Immature natural killer cell (primary cell): ENCODE measurements at regions not wholly inside any gene's neighbourhood (a gene's known extent, or its start where the extent isn't known, plus 50 kb on each side); places are given as distances from the start of the nearest gene placed in this dataset.
"Not testable (repeated sequence)": the region's sequence is repeated elsewhere in the genome, so short reads cannot be mapped to it uniquely, and the experiment has no call there.

Experiments
- DNase-seq, 3 donors: peaks; one replicate each; pipeline ENCODE4 v3.0.0; 2022; ENCODE audit warnings: mixed read lengths in 1 of 3
- H3K27ac Mint-ChIP-seq, 6 donors: one replicate each; pipeline ENCODE4 v1.8.0; 2020; ENCODE audit warnings: mixed read lengths in 6 of 6, mild to moderate bottlenecking in 5 of 6, inconsistent platforms in 4 of 6, moderate library complexity in 3 of 6
- H3K27me3 Mint-ChIP-seq, 3 donors: one replicate each; pipeline ENCODE4 v1.8.0; 2020 to 2021; ENCODE audit warnings: low read depth in 3 of 3, mild to moderate bottlenecking in 3 of 3, mixed read lengths in 3 of 3, moderate library complexity in 3 of 3, inconsistent platforms in 1 of 3
- H3K36me3 Mint-ChIP-seq, 3 donors: one replicate each; pipeline ENCODE4 v1.8.0; 2020; ENCODE audit warnings: mixed read lengths in 3 of 3, inconsistent platforms in 2 of 3, mild to moderate bottlenecking in 2 of 3
- H3K4me1 Mint-ChIP-seq, 2 donors: one replicate each; pipeline ENCODE4 v1.8.0; 2020; ENCODE audit warnings: inconsistent platforms in 2 of 2, mild to moderate bottlenecking in 2 of 2, mixed read lengths in 2 of 2, moderate library complexity in 1 of 2
- H3K4me3 Mint-ChIP-seq, 5 donors: one replicate each; pipeline ENCODE4 v1.8.0; 2020; ENCODE audit warnings: mild to moderate bottlenecking in 5 of 5, mixed read lengths in 5 of 5, inconsistent platforms in 3 of 5, moderate library complexity in 3 of 5
- H3K9me3 Mint-ChIP-seq, 6 donors: one replicate each; pipeline ENCODE4 v1.8.0; 2020; ENCODE audit warnings: mild to moderate bottlenecking in 6 of 6, mixed read lengths in 6 of 6, inconsistent platforms in 4 of 6, moderate library complexity in 3 of 6

- H3K27ac Mint-ChIP-seq = no peak overlapping the region
- H3K4me1 Mint-ChIP-seq = no peaks in the 10 kb centered on the region
- H3K4me3 Mint-ChIP-seq = no peak overlapping the region
- no peaks in the 10 kb centered on the region for H3K9me3 Mint-ChIP-seq
- DNase-seq = no peak
- H3K27me3 Mint-ChIP-seq = peaks cover 1 to 5% (median 4%) of the 10 kb centered on the region in 3 donors
- H3K36me3 Mint-ChIP-seq = no peaks in the 10 kb centered on the region
Measured at GRCh38 chrX:2574271-2574670, 73.5 kb upstream of the DHRSX start.

- Mint-ChIP-seq H3K4me1 (no peaks in the 10 kb centered on the region), H3K27me3 (peaks cover 2 to 3% (median 3%) of the 10 kb centered on the region in 3 donors), H3K36me3 (no peaks in the 10 kb centered on the region), H3K27ac (no peak overlapping the region), H3K9me3 (peaks cover 0 to 1% (median 0%) of the 10 kb centered on the region in 6 donors), H3K4me3 (no peak overlapping the region)
- no peak for DNase-seq
Measured at GRCh38 chrX:2572740-2573139, 72.0 kb upstream of the DHRSX start.

- Mint-ChIP-seq H3K36me3 (no peaks in the 10 kb centered on the region), H3K9me3 (peaks cover 0 to 1% (median 0%) of the 10 kb centered on the region in 6 donors), H3K4me3 (no peak overlapping the region)
Measured at GRCh38 chrX:2568125-2568524, 67.3 kb upstream of the DHRSX start.

DNA sequence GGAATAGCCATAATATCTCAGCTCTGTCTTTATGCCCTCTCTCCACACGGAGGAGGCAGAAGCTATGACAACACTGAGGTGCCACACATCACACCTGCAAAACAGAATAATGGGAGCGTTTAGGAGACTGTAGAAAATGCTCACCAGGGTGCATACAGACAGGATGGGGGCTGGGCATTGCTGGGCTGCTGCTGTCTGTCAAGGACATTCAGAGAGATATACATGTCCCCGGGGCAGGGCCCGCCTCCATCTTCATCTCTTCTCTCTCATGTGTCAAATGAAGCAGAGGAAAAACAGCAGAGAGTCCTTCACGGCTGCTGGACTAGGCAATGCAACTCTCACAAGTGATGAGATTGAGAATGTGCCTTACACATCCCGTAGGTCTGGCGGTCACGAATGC lies 65.3 kb upstream of the DHRSX start:
- H3K27me3 Mint-ChIP-seq = peaks cover 0 to 4% (median 0%) of the 10 kb centered on the region in 3 donors
- no peak overlapping the region for H3K27ac Mint-ChIP-seq
- H3K4me1 Mint-ChIP-seq = no peaks in the 10 kb centered on the region
- peaks cover 0 to 1% (median 0%) of the 10 kb centered on the region in 6 donors for H3K9me3 Mint-ChIP-seq
- DNase-seq = no peak
- no peaks in the 10 kb centered on the region for H3K36me3 Mint-ChIP-seq
- no peak overlapping the region for H3K4me3 Mint-ChIP-seq

More at GRCh38 chrX:2568125-2568524, 67.3 kb upstream of the DHRSX start:
- no peak for DNase-seq
- H3K27ac Mint-ChIP-seq = no peak overlapping the region
- peaks cover 0 to 2% (median 0%) of the 10 kb centered on the region in 3 donors for H3K27me3 Mint-ChIP-seq
- H3K4me1 Mint-ChIP-seq = no peaks in the 10 kb centered on the region

- no peaks in the 10 kb centered on the region for H3K36me3 Mint-ChIP-seq
- DNase-seq = no peak
- no peak overlapping the region for H3K4me3 Mint-ChIP-seq
- peaks cover 0 to 6% (median 2%) of the 10 kb centered on the region in 3 donors for H3K27me3 Mint-ChIP-seq
- no peaks in the 10 kb centered on the region for H3K4me1 Mint-ChIP-seq
- H3K9me3 Mint-ChIP-seq = no peaks in the 10 kb centered on the region
- no peak overlapping the region for H3K27ac Mint-ChIP-seq
Measured at GRCh38 chrX:2561456-2561855, 60.7 kb upstream of the DHRSX start.

DNA sequence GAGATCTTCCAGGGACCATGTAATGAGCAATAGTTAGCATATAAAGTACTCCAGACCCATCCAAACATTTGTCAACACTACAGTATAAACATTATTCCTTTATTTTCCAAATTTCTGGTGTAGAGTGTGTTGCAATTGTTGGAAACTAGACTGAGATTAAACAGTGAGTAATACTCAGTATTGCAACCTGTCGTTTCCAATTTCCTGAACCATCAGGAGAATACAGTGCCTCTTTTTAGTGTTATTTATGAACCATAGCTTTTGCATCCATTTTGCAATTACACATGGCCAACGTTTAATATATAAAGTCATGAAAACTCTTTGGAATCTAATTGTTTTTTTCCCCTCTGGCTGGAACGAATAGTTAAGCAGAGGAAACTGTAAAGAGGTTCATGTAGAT lies 58.3 kb upstream of the DHRSX start:
- Mint-ChIP-seq H3K27me3 (peaks cover 0 to 11% (median 6%) of the 10 kb centered on the region in 3 donors), H3K4me3 (no peak overlapping the region), H3K27ac (no peak overlapping the region), H3K36me3 (no peaks in the 10 kb centered on the region), H3K9me3 (peaks cover 0 to 5% (median 0%) of the 10 kb centered on the region in 6 donors), H3K4me1 (no peaks in the 10 kb centered on the region)
- DNase-seq = no peak

GRCh38 chrX:2554891-2555290 lies 54.1 kb upstream of the DHRSX start:
- H3K9me3 Mint-ChIP-seq = peaks cover 0 to 5% (median 0%) of the 10 kb centered on the region in 6 donors
- no peak overlapping the region for H3K27ac Mint-ChIP-seq
- no peak for DNase-seq
- no peaks in the 10 kb centered on the region for H3K36me3 Mint-ChIP-seq
- H3K4me3 Mint-ChIP-seq = no peak overlapping the region
- H3K27me3 Mint-ChIP-seq = peaks cover 3 to 8% (median 6%) of the 10 kb centered on the region in 3 donors
- H3K4me1 Mint-ChIP-seq = no peaks in the 10 kb centered on the region

DNA sequence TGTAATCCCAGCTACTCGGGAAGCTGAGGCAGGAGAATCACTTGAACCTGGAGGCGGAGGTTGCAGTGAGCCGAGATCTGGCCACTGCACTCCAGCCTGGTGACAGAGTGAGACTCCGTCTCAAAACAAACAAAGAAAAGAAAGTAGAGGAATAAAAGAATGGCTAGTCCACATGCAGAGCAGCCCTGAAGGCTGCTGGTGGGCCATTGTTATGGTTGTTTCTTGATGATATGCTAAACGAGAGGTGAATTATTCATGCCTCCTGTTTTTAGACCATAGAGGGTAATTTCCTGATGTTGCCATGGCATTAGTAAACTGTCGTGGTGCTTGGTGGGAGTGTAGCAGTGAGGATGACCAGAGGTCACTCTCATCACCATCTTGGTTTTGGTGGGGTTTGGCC lies 53.3 kb upstream of the DHRSX start:
- not testable (repeated sequence) for H3K27ac Mint-ChIP-seq, DNase-seq, H3K36me3 Mint-ChIP-seq, H3K4me3 Mint-ChIP-seq, H3K27me3 Mint-ChIP-seq, H3K4me1 Mint-ChIP-seq, H3K9me3 Mint-ChIP-seq

DNA sequence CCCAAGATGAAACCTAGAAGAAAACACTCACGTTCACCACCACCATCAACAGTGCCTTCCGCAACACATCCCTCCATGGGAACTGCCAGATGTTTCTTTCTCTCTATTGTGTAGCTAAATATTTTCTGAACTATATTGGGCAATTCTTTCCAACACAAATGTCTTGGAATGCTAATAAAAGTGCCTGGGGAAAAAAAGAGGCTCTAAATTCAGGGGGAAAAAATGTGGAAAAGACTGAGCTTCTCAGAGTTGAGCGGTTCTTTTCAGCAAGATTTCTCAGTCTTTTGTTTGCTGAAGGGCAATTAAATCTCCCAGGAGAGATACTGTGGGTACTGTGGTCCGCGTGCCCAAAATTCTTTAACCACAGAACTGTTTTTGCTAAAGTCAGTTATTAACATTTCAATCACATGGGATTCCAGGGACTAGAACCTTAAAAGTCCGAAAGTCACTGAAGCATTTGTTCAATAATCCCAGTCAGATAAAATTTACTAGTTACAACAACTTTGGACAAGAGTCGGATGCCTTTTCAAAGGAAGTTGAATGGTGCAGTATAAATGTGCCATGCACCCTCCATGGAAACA lies 51.9 kb upstream of the DHRSX start:
- H3K9me3 Mint-ChIP-seq = peaks cover 0 to 5% (median 0%) of the 10 kb centered on the region in 6 donors
- H3K36me3 Mint-ChIP-seq = no peaks in the 10 kb centered on the region
- no peak overlapping the region for H3K4me3 Mint-ChIP-seq
- no peak for DNase-seq
- H3K27ac Mint-ChIP-seq = no peak overlapping the region
- no peaks in the 10 kb centered on the region for H3K4me1 Mint-ChIP-seq
- H3K27me3 Mint-ChIP-seq = peaks cover under 1 to 16% (median 3%) of the 10 kb centered on the region in 3 donors

- Mint-ChIP-seq H3K36me3 (no peaks in the 10 kb centered on the region), H3K27ac (no peak overlapping the region), H3K4me3 (no peak overlapping the region), H3K4me1 (no peaks in the 10 kb centered on the region), H3K9me3 (peaks cover 0 to 6% (median 0%) of the 10 kb centered on the region in 6 donors), H3K27me3 (peaks cover 0 to 16% (median 3%) of the 10 kb centered on the region in 3 donors)
- DNase-seq = no peak
Measured at GRCh38 chrX:2550328-2551020, 49.7 kb upstream of the DHRSX start.
